Kasumi-1 (cell line): ENCODE measurements at regions not wholly inside any gene's neighbourhood (a gene's known extent, or its start where the extent isn't known, plus 50 kb on each side); places are given as distances from the start of the nearest gene placed in this dataset.
"Not testable (repeated sequence)": the region's sequence is repeated elsewhere in the genome, so short reads cannot be mapped to it uniquely, and the experiment has no call there.

Source experiments
- DNase-seq, 2 experiments: peaks; one replicate each; lab custom pipeline; 2025; lab: John Stamatoyannopoulos, UW

DNA sequence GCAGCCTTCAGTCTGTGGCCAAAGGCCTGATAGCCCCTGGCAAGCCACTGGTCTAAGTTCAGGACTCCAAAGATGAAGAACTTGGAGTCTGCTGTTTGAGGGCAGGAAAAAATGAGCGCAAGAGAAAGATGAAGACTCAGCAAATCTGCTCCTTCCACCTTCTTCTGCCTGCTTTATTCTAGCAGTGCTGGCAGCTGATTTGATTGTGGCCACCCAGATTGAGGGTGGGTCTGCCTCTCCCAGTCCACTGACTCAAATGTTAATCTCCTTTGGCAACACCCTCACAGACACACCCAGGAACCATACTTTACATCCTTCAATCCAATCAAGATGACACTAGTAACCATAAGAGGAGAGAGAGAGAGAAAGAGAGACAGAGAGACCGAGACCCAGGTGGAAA lies 127.6 kb downstream of the UTP18 start:
- DNase-seq: no peak

DNA sequence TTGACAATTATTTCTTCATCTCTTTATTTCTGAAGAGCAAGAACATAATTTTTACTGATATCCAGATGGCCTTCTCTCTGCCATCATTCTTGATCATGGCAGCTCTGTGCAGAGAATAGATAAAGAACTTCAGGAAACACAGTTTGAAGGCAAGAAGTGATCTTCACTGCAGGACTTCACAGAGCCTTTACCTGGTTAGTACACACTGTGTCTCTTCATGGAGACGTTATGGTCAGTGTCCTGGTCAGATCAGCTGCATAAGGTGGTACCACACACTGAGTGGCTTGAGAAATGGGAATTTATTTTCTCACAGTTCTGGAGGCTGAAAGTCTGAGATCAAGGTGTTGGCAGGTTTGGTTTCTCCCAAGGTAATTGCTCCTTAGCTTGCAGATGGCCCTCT lies 129.5 kb downstream of the UTP18 start:
- DNase-seq: no peak

DNA sequence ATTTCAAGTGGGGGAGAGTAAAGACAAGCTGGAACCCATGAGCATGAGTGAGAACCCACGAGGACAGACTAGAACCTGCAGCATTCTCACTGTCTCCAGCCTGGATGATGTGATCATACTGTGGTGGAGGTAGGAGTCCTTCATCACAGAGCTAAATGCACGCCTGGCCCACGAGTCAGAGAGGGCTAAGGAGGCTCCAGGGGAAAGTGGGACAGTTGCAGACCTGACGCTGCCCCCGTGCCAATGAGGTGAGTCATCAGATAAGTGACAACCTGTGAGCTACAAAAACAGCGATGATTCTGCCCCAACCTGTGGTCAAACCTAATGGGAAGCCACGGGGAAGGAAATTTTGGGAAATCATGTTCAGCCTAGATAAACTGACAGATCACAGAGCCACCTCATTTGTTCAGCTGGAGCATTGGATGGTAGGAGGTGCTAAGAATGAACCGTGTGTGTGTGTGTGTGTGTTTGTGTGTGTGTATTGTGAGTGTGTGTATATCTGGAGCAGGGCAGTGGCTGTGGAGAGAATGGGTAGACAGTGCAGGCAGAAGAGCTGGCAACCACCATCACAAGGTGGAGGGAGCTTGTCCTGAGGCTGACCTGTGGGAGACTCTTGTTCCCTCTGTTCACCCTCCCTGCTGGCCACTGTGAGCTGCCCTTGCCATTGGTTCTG lies 131.8 kb downstream of the UTP18 start:
- no peak for DNase-seq

DNA sequence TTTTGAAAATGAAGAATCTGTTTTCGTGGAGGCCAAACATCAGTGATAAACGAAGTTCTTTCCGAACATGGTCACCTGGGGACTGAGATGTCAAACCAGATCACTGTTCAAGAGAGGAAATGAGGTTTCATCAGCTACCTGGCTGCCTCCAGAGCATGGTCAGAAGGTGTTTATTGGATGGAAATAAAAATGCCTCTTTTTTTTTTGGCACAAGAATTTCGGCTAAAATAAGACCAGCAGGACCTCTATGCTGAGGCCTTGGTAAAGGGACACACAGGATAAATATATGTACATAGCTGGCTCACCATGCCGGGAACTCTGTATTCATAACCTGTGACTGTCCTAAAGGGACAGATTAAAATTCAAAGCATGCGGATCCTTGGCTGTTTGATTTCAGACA lies 135.3 kb downstream of the UTP18 start:
- DNase-seq: no peak

DNA sequence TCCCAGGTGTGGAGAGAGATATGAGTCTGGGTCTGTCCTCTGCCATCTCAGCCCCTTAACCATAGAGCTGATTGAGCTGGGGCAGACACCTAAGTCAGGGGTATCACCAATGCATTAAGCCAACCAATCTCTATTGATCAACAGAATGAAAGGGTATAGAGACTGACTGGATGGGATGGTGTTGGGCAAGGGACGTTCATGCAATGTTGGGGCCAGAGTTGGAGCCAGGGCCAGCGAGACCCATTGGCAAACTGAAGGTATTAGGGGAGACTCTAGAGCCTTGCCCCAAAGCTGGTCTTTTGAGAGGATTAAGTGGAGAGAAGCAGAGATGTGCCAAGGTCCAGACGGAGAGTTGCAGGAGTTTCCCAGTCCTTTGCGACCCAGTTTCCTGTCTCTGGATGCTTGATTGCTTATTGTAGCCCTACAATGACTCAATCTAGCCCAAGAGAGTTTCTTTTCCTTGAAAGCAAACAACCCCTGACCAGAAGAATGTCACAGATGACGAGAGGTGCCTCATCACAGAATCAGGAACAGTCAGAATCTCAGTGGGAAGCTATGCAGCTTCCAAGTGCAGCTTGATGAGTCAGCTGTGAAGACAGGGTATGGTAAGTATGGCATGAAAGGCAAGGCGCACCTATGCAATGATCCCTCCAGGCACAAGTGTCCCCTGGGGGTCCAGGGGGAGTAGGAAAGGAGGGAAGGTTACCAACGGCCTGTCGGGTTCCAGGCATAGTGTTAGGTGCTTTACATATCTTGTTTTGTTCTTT lies 137.2 kb downstream of the UTP18 start:
- no peak for DNase-seq

DNA sequence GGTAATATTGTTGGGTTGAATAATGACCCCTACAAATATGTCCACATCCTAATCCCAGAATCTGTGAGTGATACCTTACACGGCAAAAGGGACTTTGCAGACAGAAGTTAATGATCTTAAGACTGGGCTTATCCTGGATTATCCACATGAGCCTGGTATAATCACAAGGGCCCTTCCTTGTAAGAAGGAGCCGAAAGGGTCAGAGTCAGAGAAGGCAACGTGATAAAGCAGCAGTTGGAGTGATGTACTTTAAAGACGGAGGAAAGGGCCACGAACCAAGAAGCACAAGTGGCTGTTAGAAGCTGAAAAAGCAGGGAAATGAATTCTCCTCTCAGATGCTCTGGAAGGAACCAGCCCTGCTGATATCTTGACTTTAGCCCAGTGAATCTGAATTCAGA lies 137.8 kb downstream of the UTP18 start:
- no peak for DNase-seq

DNA sequence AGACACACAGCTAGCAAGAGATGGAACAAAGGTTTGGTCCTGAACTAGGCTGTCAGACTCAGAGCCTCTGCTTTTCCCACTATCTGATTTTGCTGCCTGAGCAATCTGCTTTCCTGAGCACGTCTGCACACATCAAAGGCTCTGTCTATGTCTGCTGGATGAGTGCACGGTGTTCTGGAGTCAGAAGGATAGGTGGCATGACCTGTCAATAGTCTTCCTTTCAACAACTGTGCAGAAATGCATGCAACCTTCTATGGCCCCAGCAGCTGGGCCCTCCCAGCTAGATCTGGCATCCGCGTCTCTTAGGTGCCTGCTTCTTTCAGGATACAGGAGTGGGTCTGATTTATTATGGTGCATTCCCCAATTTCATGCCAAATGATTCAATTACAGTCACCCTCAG lies 138.3 kb downstream of the UTP18 start:
- DNase-seq: no peak

DNA sequence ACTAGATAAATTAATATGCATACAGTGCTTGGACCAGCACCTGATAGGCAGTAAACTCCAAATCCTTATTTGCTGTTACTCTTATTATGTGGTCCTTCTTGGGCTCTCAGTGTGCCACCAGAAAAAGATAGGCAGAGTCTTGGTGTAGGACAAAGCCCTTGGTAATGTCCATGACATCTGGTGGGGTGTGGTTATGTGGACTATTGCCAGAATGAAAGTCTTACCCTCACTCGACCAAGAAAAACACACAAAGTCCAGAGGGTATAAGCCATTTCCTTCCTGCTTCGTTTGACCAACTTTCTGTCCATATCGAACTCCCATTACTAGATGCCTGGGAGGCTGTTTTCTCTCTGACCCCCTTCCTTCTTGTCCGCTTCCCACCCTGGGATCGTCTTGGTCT lies 140.9 kb downstream of the UTP18 start:
- no peak for DNase-seq

DNA sequence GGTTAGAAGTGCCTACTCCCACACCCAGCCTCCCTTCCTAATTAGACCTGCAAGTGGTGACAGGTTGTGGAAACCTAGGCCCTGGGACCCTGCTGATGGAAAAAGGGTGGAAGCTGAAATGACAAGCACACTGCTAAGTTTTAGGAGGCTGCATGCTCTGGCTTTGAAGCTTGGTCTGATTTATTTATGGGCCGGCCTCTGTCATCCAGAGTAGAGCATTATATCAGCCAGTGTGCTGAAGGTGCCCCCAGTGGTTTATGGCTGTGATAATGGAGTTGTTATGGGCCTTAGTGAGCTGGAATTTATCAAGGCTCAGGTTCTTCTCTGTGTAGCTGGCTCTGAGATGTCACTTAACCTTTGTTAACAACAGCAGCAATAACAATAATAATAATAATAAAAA lies 142.6 kb downstream of the UTP18 start:
- no peak for DNase-seq

DNA sequence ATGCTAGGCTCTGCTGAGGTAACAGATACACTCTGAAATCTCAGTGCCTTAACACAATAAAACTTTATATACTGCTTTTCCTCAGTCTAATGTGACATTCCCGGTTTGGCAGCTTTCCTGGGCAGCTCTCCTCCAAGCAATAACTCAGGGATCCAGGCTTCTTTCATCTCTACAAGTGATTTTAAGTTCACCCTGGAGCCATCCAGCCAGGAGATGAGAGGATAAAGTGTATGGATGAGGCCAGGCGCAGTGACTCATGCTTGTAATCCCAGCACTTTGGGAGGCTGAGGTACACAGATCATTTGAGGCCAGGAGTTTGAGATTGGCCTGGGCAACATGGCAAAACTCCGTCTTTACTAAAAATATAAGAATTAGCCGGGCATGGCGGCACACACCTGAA lies 147.2 kb downstream of the UTP18 start:
- no peak for DNase-seq

DNA sequence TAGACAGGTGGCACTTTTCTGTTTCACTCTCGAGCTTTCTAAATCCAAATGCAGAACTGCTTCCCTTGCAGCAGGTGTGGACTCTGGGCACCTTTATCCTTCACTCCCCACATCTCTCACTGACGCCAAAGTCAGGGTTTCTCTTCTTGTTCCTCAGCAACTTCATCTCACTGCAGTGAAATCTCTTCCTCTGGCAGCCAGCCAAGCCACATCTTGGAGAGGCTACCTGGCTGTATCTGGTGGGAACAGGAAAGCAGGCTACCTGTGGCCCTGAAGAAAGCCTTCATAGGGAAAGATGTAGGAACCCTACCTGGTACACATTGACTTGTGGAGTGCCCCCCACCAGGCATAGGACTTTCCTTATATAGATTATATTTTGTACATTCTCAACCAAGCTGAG lies 159.1 kb downstream of the UTP18 start:
- no peak for DNase-seq

DNA sequence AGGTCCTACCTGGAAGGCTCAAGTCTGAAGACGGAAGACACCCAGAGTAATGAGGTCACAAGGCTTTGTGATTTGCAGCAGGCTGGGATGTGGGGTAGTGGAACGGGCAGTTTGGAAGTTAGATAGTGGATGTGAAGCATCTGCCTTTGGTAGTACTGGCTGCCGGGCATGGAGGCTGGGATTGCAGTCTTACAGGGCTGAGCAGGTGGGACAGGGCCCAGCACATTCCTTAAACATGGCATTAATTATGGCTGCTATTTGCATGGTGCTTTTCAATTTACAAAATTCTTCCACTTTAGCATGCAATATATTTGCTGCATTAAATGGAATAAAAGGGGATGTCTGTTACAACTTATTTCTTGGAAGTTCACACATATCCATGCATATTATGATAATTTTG lies 161.2 kb downstream of the UTP18 start:
- DNase-seq: no peak

DNA sequence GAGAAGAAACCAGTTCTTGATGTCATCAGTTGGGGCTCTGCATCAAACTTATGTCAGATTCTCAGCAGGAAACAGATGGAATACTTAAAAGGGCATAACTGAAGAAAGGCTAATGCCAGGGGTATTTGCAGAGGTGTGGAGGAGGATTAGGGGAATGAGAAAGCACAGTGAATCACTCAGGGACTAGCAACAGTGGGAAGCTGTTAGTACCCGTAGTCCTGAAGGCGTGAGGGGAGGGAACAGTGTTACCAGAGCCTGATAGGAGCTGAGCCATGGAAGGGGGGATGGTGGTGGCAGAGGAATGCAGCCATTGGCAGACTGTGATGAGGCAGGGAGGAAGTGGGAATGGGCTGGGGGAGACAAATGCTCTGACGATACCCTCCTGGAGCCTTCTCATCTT lies 162.3 kb downstream of the UTP18 start:
- DNase-seq: no peak

DNA sequence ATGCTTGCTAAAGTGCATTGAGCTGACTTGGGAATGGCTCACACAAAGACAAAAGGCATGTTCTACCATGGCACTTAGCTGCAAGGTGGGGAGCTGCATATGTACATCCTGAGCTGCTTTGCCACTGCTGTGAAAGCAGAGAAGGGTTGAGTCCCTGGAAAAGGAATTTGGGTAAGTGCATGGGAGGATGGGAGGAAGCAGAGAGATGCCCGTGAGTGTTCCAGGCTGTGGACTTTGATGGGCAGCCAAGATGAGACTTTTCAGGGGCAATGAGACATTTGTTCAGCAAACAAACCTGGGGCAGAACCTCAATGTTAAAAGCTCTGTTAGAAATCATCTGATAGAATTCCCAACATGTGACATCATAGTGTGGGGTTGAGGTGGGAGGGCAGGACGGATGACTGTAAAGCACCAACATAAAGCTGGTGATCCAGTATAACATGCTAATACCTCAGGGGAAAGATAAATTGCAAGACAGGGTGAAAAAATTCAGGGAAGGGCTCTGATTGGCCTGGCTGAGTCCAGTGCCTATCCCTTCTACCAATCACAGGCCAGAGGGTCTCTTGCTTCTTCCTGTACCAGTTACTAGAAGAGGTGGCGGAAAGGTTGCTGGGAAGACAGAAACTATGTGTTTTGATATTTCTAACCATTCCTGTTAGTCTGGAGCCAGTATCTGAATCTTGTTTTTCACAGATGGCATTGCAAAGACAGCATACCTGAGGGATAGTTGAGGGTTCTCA lies 163.2 kb downstream of the UTP18 start:
- no peak for DNase-seq

DNA sequence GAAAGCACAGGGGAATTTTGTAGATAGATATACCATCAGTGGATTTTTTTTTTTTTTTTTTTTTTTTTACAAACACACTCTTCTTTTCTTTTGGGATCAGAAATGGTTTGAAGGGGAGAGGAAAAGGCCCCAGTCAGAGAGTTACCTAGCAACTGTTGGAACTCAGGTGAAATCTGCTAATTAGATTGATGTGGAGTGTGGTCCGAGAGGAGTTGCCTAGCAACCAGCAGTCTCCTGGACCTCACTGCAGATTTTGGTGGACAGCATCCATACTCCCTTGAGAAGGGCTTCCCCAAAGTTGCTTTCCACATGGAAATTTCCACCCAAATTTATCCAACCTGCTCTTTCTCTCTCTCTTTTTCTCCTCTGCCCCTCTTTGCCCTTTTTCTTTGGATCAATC lies 165.4 kb downstream of the UTP18 start:
- no peak for DNase-seq

DNA sequence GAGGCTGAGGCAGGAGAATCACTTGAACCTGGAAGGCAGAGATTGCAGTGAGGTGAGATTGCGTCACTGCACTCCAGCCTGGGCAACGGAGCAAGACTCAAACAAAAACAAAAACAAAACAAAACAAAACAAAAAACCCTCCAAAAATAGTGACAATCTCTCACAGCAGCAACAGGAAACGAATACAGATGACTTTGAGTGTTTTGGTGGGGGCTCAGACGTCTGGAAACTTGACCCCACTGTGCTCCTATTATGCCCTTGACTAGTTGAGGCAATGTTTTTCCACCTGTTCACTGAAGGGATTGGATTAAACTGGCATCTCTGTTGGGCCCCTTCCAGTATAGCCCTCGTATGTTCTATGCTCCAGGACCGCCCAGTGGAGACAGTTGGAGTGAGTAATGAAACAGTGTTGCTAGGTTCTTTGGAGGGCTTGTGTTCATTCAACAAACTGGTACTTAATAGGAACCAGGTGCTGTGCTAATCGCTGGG lies 167.0 kb downstream of the UTP18 start:
- no peak for DNase-seq

DNA sequence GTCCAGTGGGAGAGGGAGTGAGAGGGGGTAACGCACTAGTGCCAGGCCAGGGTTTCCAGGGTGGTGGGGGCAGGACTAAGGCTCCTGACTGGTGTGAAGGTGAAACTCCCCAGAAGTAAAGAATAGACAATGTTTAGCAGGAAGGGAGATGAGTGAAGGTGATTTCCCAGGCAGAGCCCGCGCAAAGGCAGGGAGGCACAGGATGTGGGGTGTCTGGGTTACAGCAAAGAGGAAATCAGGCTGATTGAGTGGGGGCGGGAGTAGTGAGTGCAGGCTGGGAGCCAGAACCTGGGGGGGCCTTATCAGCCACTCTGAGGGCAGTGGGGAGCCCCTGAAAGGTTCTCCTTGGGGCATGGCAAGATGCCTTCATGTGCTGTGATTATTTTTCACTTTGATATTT lies 167.5 kb downstream of the UTP18 start:
- no peak for DNase-seq

DNA sequence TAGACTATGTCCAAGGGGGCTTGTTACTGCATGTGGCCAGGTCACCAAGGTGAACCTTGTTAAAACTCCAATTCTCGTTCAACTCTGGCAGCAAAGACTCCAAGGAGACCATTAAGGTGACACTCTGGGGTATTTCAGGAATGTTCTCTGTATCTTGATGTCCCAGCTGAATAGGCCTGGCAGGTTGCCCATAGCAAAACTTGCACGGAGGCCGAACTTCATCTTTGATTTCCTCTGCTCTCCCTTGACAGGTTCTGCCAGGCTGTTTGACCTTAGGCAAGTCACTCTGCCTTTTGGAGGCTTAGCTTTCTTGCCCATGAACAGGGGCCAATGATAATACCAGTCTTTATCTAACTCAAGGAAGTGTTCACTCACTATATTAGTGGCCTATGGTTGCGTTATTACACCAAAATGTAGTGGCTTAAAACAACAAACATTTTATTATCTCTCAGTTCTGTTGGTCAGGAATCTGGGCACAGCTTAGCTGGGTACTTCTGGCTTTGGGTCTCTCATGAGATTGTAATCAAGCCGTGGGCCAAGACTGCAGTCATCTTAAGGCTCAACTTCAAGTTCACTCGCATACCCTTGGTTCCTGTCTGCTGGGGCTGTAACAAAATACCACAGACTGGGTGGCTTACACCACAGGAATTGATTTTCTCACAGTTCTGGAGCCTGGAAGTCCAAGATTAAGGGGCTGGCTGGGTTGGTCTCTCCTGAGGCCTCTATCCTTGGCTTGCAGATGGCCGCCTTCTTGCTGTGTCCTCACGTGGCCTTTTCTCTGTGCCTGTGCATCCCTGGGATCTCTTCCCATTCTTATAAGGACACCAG lies 168.5 kb downstream of the UTP18 start:
- DNase-seq: no peak

DNA sequence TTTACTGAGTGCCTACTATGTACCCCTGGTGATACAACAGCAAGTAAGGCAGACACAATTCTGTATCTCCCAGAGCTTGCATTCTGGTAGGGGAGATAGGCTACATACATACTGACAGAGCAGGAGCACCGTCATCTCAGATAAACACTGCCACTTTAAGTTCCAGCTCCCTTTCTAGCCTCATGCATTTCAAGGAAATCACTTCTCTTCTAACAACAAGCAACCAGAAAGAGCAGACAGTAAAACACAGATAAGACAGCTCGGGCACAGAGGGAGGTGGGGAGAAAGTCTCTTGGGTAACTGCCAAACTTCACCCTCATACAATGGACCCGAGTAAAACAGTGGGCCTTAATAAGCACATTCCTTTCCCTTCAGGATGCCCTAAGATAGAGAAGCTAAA lies 169.6 kb downstream of the UTP18 start:
- not testable (repeated sequence) for DNase-seq

DNA sequence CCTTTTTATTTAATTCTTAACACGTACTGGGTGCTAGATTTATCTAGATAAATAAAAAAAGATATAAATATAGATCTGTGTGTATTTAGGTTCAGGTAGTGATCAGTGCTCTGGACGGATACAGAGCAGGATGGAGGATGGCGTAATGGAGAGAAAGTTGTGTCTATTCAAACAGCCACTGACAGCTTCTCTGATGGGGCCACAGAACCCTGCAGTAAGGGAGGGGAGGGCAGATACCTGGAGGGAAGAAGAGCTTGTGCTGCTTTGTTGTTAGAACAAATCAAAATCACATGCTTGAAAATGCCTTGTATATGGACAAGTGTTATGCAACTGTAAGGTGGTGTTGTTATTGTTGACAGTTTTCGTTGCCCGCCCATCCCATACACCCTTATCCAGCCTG lies 170.2 kb downstream of the UTP18 start:
- DNase-seq: no peak

DNA sequence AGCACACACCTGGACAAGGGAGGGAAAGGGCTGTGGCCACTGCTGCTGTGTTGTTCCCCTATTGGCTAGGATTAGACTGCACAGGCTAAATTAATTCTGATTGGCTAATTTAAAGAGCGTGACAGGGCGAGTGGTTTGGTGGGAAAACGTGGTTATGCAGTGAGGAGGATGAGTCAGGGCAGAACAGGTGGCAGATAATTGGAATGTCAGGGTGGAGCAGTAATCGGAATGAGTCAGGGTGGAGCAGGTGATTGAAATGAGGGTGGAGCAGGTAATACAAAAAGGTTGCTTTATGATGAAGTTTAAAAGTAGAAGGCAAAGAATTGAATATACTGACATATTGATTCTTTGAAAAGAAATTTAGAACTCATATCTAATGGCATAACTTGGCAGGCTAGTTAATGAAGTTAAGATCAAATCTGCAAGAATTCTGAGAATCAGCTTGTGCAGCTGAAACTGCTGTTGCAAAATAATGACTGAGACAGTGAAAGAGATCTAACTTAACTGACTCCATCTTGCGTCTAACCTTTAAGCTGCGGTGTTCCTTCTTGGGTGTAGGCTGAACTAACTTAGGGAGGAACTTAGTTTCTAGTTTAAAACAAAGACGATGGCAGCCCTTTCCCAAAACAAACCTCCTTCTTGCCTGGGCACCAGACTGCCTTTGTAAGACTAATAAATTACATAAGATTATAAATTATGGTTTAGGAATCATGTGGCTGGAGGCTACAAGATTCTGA lies 174.3 kb downstream of the UTP18 start:
- DNase-seq: no peak

DNA sequence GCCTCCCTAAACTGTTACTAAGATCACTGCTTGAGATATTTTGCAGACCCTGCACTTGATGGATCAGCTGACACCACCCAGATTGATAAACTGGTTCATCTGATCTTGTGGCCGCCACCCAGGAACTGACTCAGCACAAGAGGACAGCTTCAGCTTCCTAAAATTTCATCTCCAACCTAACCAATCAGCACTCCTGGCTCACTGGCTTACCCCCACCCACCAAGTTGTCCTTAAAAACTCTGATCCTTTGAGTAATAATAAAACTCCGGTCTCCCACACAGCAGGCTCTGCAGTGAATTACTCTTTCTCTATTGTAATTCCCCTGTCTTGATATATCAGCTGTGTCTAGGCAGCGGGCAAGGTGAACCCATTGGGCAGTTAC lies 174.8 kb downstream of the UTP18 start:
- DNase-seq: no peak
